SK-N-SH treated with all-trans-retinoic acid at 6 μM for 48 hours (cell line): ENCODE measurements at regions not wholly inside any gene's neighbourhood (a gene's known extent, or its start where the extent isn't known, plus 50 kb on each side); places are given as distances from the start of the nearest gene placed in this dataset.
"Not testable (repeated sequence)": the region's sequence is repeated elsewhere in the genome, so short reads cannot be mapped to it uniquely, and the experiment has no call there.

Experiments used
- ARNTL ChIP-seq: fragments of 450-650 bp; formaldehyde crosslinking; IDR thresholded peaks from 2 replicates; pipeline ENCODE4 v1.5.0; 2020; ENCODE audit warnings: low read depth, mild to moderate bottlenecking, moderate library complexity, borderline replicate concordance
- BACH2 ChIP-seq: fragments of 250-450 bp; sonication (Bioruptor Pico); IDR thresholded peaks from 2 replicates; pipeline ENCODE4 v1.9.0; 2021; ENCODE audit warnings: mild to moderate bottlenecking, borderline replicate concordance
- CSDC2 ChIP-seq: fragments of 250-450 bp; sonication (Bioruptor Pico); IDR thresholded peaks from 2 replicates; pipeline ENCODE4 v1.5.0; 2020; ENCODE audit warnings: mild to moderate bottlenecking, moderate library complexity
- ISL1 ChIP-seq: fragments of 250-450 bp; sonication (Bioruptor Pico); IDR thresholded peaks from 2 replicates; pipeline ENCODE4 v2.1.2; 2022; ENCODE audit warnings: mild to moderate bottlenecking, moderate library complexity
- OSR1 ChIP-seq: fragments of 250-450 bp; sonication (Bioruptor Pico); IDR thresholded peaks from 2 replicates; pipeline ENCODE4 v1.8.0; 2022; ENCODE audit warnings: moderate library complexity, mild to moderate bottlenecking, inconsistent platforms
- PATZ1 ChIP-seq: fragments of 250-450 bp; sonication (Bioruptor Pico); IDR thresholded peaks from 2 replicates; pipeline ENCODE4 v1.8.0; 2020; ENCODE audit warnings: mild to moderate bottlenecking, moderate library complexity, borderline replicate concordance
- ZC3H10 ChIP-seq: fragments of 250-450 bp; sonication (Bioruptor Pico); IDR thresholded peaks from 2 replicates; pipeline ENCODE4 v1.5.1; 2021; ENCODE audit warnings: mild to moderate bottlenecking, moderate library complexity
- TF ChIP-seq, protein P1 (sequence below): fragments of 250-450 bp; sonication (Bioruptor Pico); IDR thresholded peaks from 2 replicates; pipeline ENCODE4 v1.5.0; 2020; ENCODE audit warnings: mild to moderate bottlenecking, moderate library complexity
- TF ChIP-seq, protein P2 (sequence below): fragments of 250-450 bp; sonication (Bioruptor Pico); IDR thresholded peaks from 2 replicates; pipeline ENCODE4 v1.8.0; 2021; ENCODE audit warnings: low read depth, mild to moderate bottlenecking, moderate library complexity, borderline replicate concordance

DNA sequence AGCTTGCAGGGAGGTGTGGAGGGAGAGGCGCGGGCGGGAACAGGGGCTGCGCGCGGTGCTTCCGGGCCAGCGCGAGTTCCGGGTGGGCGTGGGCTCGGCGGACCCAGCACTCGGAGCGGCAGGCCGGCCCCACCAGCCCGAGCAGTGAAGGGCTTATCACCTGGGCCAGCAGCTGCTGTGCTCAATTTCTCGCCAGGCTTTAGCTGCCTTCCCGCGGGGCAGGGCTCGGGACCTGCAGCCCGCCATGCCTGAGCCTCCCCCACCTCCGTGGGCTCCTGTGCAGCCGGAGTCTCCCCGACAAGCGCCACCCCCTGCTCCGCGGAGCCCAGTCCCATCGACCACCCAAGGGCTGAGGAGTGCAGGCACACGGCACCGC lies 102.2 kb upstream of the ETV6 start:
- not testable (repeated sequence) for TF ChIP-seq ARNTL; ZC3H10; PATZ1; OSR1; ISL1 (CRISPR knock-in tag); CSDC2; BACH2 (CRISPR knock-in tag)
- TF ChIP-seq, protein P1, sequence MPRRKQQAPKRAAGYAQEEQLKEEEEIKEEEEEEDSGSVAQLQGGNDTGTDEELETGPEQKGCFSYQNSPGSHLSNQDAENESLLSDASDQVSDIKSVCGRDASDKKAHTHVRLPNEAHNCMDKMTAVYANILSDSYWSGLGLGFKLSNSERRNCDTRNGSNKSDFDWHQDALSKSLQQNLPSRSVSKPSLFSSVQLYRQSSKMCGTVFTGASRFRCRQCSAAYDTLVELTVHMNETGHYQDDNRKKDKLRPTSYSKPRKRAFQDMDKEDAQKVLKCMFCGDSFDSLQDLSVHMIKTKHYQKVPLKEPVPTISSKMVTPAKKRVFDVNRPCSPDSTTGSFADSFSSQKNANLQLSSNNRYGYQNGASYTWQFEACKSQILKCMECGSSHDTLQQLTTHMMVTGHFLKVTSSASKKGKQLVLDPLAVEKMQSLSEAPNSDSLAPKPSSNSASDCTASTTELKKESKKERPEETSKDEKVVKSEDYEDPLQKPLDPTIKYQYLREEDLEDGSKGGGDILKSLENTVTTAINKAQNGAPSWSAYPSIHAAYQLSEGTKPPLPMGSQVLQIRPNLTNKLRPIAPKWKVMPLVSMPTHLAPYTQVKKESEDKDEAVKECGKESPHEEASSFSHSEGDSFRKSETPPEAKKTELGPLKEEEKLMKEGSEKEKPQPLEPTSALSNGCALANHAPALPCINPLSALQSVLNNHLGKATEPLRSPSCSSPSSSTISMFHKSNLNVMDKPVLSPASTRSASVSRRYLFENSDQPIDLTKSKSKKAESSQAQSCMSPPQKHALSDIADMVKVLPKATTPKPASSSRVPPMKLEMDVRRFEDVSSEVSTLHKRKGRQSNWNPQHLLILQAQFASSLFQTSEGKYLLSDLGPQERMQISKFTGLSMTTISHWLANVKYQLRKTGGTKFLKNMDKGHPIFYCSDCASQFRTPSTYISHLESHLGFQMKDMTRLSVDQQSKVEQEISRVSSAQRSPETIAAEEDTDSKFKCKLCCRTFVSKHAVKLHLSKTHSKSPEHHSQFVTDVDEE (CRISPR knock-in tag), result not testable (repeated sequence)
- TF ChIP-seq, protein P2, sequence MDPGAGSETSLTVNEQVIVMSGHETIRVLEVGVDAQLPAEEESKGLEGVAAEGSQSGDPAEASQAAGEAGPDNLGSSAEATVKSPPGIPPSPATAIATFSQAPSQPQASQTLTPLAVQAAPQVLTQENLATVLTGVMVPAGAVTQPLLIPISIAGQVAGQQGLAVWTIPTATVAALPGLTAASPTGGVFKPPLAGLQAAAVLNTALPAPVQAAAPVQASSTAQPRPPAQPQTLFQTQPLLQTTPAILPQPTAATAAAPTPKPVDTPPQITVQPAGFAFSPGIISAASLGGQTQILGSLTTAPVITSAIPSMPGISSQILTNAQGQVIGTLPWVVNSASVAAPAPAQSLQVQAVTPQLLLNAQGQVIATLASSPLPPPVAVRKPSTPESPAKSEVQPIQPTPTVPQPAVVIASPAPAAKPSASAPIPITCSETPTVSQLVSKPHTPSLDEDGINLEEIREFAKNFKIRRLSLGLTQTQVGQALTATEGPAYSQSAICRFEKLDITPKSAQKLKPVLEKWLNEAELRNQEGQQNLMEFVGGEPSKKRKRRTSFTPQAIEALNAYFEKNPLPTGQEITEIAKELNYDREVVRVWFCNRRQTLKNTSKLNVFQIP (CRISPR knock-in tag), result not testable (repeated sequence)
